SK-N-SH treated with all-trans-retinoic acid at 6 μM for 48 hours (cell line): ENCODE measurements at regions not wholly inside any gene's neighbourhood (a gene's known extent, or its start where the extent isn't known, plus 50 kb on each side); places are given as distances from the start of the nearest gene placed in this dataset.

Experiments
- ARNTL ChIP-seq: fragments of 450-650 bp; formaldehyde crosslinking; IDR thresholded peaks from 2 replicates; pipeline ENCODE4 v1.5.0; 2020; ENCODE audit warnings: low read depth, mild to moderate bottlenecking, moderate library complexity, borderline replicate concordance
- ESRRG ChIP-seq: fragments of 250-450 bp; sonication (Bioruptor Pico); IDR thresholded peaks from 2 replicates; pipeline ENCODE4 v1.6.1; 2021; ENCODE audit warnings: mild to moderate bottlenecking
- GLIS3 ChIP-seq: fragments of 250-450 bp; sonication (Bioruptor Pico); IDR thresholded peaks from 2 replicates; pipeline ENCODE4 v1.5.0; 2020; ENCODE audit warnings: mild to moderate bottlenecking, moderate library complexity
- OSR1 ChIP-seq: fragments of 250-450 bp; sonication (Bioruptor Pico); IDR thresholded peaks from 2 replicates; pipeline ENCODE4 v1.8.0; 2022; ENCODE audit warnings: moderate library complexity, mild to moderate bottlenecking, inconsistent platforms
- PPARA ChIP-seq: fragments of 250-450 bp; sonication (Bioruptor Pico); IDR thresholded peaks from 2 replicates; pipeline ENCODE4 v1.5.0; 2020; ENCODE audit warnings: mild to moderate bottlenecking, borderline replicate concordance
- RARB ChIP-seq: fragments of 250-450 bp; sonication (Bioruptor Pico); IDR thresholded peaks from 2 replicates; pipeline ENCODE4 v1.8.0; 2021; ENCODE audit warnings: mild to moderate bottlenecking, moderate library complexity
- ZFP3 ChIP-seq: fragments of 250-450 bp; sonication (Bioruptor Pico); IDR thresholded peaks from 2 replicates; pipeline ENCODE4 v1.5.0; 2020; ENCODE audit warnings: mild to moderate bottlenecking, moderate library complexity
- ZFP30 ChIP-seq: fragments of 450-650 bp; formaldehyde crosslinking; IDR thresholded peaks from 2 replicates; pipeline ENCODE4 v1.5.0; 2022; ENCODE audit warnings: mild to moderate bottlenecking, moderate library complexity
- ZNF565 ChIP-seq: fragments of 450-650 bp; formaldehyde crosslinking; conservative IDR thresholded peaks from 2 replicates; pipeline ENCODE4 v1.5.0; 2020; ENCODE audit warnings: low read depth, mild to moderate bottlenecking, moderate library complexity
- ZNF8 ChIP-seq: fragments of 450-650 bp; formaldehyde crosslinking; IDR thresholded peaks from 2 replicates; pipeline ENCODE4 v1.5.0; 2020; ENCODE audit warnings: mild to moderate bottlenecking, moderate library complexity
- TF ChIP-seq, protein P1 (sequence below): fragments of 250-450 bp; sonication (Bioruptor Pico); IDR thresholded peaks from 2 replicates; pipeline ENCODE4 v1.5.1; 2020; ENCODE audit warnings: low read depth, mild to moderate bottlenecking, moderate library complexity
- TF ChIP-seq, protein P2 (sequence below): fragments of 250-450 bp; sonication (Bioruptor Pico); IDR thresholded peaks from 2 replicates; pipeline ENCODE4 v1.5.0; 2020; ENCODE audit warnings: mild to moderate bottlenecking, moderate library complexity
- TF ChIP-seq, protein P3 (sequence below): fragments of 250-450 bp; sonication (Bioruptor Pico); IDR thresholded peaks from 2 replicates; pipeline ENCODE4 v1.5.1; 2021; ENCODE audit warnings: mild to moderate bottlenecking, moderate library complexity
- TF ChIP-seq, protein P4 (sequence below): fragments of 250-450 bp; sonication (Bioruptor Pico); IDR thresholded peaks from 2 replicates; pipeline ENCODE4 v1.8.0; 2020; ENCODE audit warnings: mild to moderate bottlenecking, moderate library complexity, borderline replicate concordance

DNA sequence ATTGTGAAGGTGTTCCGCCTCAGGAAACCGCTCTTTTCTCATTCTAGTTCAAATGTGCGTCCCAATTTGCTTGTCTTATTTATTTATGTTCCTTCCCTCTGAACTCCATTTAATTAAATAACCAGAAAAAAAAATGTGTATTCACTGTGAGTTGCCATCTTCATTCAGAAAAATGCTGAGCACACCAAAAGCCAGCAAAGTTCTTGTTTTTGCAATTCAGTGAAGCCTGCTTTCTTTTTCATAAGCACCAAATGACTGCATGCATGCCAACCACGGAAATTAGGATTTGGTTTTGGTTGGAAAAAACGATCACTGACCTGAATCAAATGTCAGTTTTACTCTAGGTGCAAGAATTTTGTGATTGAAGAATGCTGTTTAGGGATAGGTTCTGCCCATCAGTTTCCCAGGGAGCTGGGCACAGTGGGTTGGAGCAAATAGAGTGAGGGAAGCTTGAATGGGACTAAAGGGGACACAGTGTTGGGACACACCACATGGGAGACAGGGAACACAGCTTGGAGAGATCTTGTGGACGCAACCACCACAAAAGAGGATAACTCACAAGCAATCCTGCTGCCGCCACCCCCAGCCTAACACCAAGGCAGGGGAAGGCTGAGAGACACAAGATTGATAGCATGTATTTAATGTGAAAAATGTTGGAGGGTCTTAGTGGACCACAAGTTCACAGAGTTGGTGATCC, 183.4 kb upstream of the GALNT2 start:
- TF ChIP-seq, protein P1, sequence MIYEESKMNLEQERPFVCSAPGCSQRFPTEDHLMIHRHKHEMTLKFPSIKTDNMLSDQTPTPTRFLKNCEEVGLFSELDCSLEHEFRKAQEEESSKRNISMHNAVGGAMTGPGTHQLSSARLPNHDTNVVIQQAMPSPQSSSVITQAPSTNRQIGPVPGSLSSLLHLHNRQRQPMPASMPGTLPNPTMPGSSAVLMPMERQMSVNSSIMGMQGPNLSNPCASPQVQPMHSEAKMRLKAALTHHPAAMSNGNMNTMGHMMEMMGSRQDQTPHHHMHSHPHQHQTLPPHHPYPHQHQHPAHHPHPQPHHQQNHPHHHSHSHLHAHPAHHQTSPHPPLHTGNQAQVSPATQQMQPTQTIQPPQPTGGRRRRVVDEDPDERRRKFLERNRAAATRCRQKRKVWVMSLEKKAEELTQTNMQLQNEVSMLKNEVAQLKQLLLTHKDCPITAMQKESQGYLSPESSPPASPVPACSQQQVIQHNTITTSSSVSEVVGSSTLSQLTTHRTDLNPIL: no peak
- TF ChIP-seq, protein P2, sequence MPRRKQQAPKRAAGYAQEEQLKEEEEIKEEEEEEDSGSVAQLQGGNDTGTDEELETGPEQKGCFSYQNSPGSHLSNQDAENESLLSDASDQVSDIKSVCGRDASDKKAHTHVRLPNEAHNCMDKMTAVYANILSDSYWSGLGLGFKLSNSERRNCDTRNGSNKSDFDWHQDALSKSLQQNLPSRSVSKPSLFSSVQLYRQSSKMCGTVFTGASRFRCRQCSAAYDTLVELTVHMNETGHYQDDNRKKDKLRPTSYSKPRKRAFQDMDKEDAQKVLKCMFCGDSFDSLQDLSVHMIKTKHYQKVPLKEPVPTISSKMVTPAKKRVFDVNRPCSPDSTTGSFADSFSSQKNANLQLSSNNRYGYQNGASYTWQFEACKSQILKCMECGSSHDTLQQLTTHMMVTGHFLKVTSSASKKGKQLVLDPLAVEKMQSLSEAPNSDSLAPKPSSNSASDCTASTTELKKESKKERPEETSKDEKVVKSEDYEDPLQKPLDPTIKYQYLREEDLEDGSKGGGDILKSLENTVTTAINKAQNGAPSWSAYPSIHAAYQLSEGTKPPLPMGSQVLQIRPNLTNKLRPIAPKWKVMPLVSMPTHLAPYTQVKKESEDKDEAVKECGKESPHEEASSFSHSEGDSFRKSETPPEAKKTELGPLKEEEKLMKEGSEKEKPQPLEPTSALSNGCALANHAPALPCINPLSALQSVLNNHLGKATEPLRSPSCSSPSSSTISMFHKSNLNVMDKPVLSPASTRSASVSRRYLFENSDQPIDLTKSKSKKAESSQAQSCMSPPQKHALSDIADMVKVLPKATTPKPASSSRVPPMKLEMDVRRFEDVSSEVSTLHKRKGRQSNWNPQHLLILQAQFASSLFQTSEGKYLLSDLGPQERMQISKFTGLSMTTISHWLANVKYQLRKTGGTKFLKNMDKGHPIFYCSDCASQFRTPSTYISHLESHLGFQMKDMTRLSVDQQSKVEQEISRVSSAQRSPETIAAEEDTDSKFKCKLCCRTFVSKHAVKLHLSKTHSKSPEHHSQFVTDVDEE (CRISPR knock-in tag): no peak
- TF ChIP-seq PPARA (CRISPR knock-in tag) (no peak), ESRRG (CRISPR knock-in tag) (no peak), RARB (CRISPR knock-in tag) (no peak), ZNF565 (no peak), ZFP30 (CRISPR knock-in tag) (no peak), ARNTL (CRISPR knock-in tag) (no peak), OSR1 (CRISPR knock-in tag) (no peak), ZFP3 (no peak), ZNF8 (CRISPR knock-in tag) (no peak), GLIS3 (CRISPR knock-in tag) (no peak)
- TF ChIP-seq, protein P3, sequence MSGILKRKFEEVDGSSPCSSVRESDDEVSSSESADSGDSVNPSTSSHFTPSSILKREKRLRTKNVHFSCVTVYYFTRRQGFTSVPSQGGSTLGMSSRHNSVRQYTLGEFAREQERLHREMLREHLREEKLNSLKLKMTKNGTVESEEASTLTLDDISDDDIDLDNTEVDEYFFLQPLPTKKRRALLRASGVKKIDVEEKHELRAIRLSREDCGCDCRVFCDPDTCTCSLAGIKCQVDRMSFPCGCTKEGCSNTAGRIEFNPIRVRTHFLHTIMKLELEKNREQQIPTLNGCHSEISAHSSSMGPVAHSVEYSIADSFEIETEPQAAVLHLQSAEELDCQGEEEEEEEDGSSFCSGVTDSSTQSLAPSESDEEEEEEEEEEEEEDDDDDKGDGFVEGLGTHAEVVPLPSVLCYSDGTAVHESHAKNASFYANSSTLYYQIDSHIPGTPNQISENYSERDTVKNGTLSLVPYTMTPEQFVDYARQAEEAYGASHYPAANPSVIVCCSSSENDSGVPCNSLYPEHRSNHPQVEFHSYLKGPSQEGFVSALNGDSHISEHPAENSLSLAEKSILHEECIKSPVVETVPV (CRISPR knock-in tag): no peak
- TF ChIP-seq, protein P4, sequence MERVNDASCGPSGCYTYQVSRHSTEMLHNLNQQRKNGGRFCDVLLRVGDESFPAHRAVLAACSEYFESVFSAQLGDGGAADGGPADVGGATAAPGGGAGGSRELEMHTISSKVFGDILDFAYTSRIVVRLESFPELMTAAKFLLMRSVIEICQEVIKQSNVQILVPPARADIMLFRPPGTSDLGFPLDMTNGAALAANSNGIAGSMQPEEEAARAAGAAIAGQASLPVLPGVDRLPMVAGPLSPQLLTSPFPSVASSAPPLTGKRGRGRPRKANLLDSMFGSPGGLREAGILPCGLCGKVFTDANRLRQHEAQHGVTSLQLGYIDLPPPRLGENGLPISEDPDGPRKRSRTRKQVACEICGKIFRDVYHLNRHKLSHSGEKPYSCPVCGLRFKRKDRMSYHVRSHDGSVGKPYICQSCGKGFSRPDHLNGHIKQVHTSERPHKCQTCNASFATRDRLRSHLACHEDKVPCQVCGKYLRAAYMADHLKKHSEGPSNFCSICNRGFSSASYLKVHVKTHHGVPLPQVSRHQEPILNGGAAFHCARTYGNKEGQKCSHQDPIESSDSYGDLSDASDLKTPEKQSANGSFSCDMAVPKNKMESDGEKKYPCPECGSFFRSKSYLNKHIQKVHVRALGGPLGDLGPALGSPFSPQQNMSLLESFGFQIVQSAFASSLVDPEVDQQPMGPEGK (CRISPR knock-in tag): no peak
